Sigmoid colon (tissue), 6 donors: ENCODE measurements at regions not wholly inside any gene's neighbourhood (a gene's known extent, or its start where the extent isn't known, plus 50 kb on each side); places are given as distances from the start of the nearest gene placed in this dataset.

ENCODE experiments used
- DNase-seq: peaks from one replicate; pipeline ENCODE4 v3.0.0-alpha.2; 2019
- H3K27ac ChIP-seq, 4 donors: fragments of 200-600 bp; sonication (generic); one replicate each; pipeline ENCODE4 v1.5.1; 2016 to 2019; ENCODE audit warnings: mild to moderate bottlenecking in 1 of 4
- H3K27me3 ChIP-seq, 3 donors: fragments of 200-600 bp; sonication (generic); one replicate each; pipeline ENCODE4 v1.5.1; 2019; ENCODE audit warnings: mild to moderate bottlenecking in 1 of 3
- H3K36me3 ChIP-seq, 4 donors: fragments of 200-600 bp; sonication (generic); one replicate each; pipeline ENCODE4 v1.5.1; 2016 to 2019
- H3K4me1 ChIP-seq, 4 donors: fragments of 200-600 bp; sonication (generic); one replicate each; pipeline ENCODE4 v1.5.1; 2017 to 2019
- H3K4me3 ChIP-seq, 4 donors: fragments of 200-600 bp; sonication (generic); one replicate each; pipeline ENCODE4 v1.5.1; 2017 to 2019; ENCODE audit warnings: mild to moderate bottlenecking in 2 of 4, moderate library complexity in 1 of 4
- H3K9me3 ChIP-seq, 4 donors: fragments of 200-600 bp in 3 of 4; sonication (generic) in 3 of 4; one replicate each; pipeline versions ENCODE4 v1.5.1 to v1.6.1; 2013 to 2019
- CTCF ChIP-seq, 4 experiments: fragments of 450-650 bp in 3 of 4; fragments of 200-600 bp in 1 of 4; IDR thresholded peaks; one replicate each; pipeline ENCODE4 v1.5.1; 2016 to 2019; ENCODE audit warnings: antibody characterized with exemption in 4 of 4, mild to moderate bottlenecking in 3 of 4, moderate library complexity in 2 of 4
- EP300 ChIP-seq, 4 donors: sonication (generic); formaldehyde crosslinking; IDR thresholded peaks; one replicate each; pipeline ENCODE4 v1.6.1; 2017; ENCODE audit warnings: antibody characterized with exemption in 4 of 4
- POLR2A ChIP-seq, 2 donors: fragments of 450-650 bp; IDR thresholded peaks; one replicate each; pipeline ENCODE4 v1.6.1; 2016; ENCODE audit warnings: antibody characterized with exemption in 2 of 2, mild to moderate bottlenecking in 2 of 2, moderate library complexity in 2 of 2
- POLR2AphosphoS5 ChIP-seq, 4 donors: sonication (generic); formaldehyde crosslinking; IDR thresholded peaks; one replicate each; pipeline ENCODE4 v1.6.1; 2017; ENCODE audit warnings: antibody characterized with exemption in 4 of 4
- WGBS, 2 donors: extraction: QIAGEN DNeasy Blood & Tissue Kit; methylation state at CpG; one replicate each; pipeline ENCODE4 v1.1.7; 2013; 5-methylcytosine and 5-hydroxymethylcytosine counted together
- intact Hi-C: fragments of 100-400 bp; cut with DNase I; formaldehyde crosslinking; loops from one replicate; pipeline ENCODE4 v1.15.1; 2023
- donor health status: healthy with polysubstance abuse.
- donor health status: healthy.

GRCh38 chr12:23337213-23337612 lies 612.3 kb downstream of the SOX5 start:
- Histone ChIP-seq H3K4me3 (no peak overlapping the region), H3K36me3 (no peaks in the 10 kb centered on the region), H3K4me1 (no peaks in the 10 kb centered on the region), H3K27ac (no peak overlapping the region), H3K27me3 (no peaks in the 10 kb centered on the region), H3K9me3 (no peaks in the 10 kb centered on the region)
- WGBS, 2 donors = 86 to 88% methylated on average over 3 of the region's 3 CpGs
- TF ChIP-seq POLR2A (IDR thresholded peaks at IDR 0.05) = no peak
- TF ChIP-seq EP300 (IDR thresholded peaks at IDR 0.05) = no peak
- TF ChIP-seq POLR2AphosphoS5 (IDR thresholded peaks at IDR 0.05) = no peak
- no peak for TF ChIP-seq CTCF (IDR thresholded peaks at IDR 0.05)
- no peak for DNase-seq
- intact Hi-C loops = no loop called here

- no peak overlapping the region for H3K4me3 ChIP-seq
- H3K27ac ChIP-seq = no peak overlapping the region
- intact Hi-C loops = no loop called here
- no peaks in the 10 kb centered on the region for H3K36me3 ChIP-seq
- H3K9me3 ChIP-seq = no peaks in the 10 kb centered on the region
- TF ChIP-seq CTCF (IDR thresholded peaks at IDR 0.05) (no peak), EP300 (IDR thresholded peaks at IDR 0.05) (no peak), POLR2A (IDR thresholded peaks at IDR 0.05) (no peak), POLR2AphosphoS5 (IDR thresholded peaks at IDR 0.05) (no peak)
- H3K27me3 ChIP-seq = no peaks in the 10 kb centered on the region
- WGBS, 2 donors = 52 to 70% methylated on average over 1 of the region's 1 CpG
- H3K4me1 ChIP-seq = no peaks in the 10 kb centered on the region
- DNase-seq = no peak
These were observed 609.1 kb downstream of the SOX5 start for GRCh38 chr12:23340351-23340750.

- TF ChIP-seq CTCF (IDR thresholded peaks at IDR 0.05) (no peak), POLR2A (IDR thresholded peaks at IDR 0.05) (no peak)
- no peak for DNase-seq
- Histone ChIP-seq H3K36me3 (no peaks in the 10 kb centered on the region), H3K9me3 (no peaks in the 10 kb centered on the region), H3K27me3 (no peaks in the 10 kb centered on the region), H3K4me1 (no peaks in the 10 kb centered on the region), H3K4me3 (no peak overlapping the region), H3K27ac (no peak overlapping the region)
- intact Hi-C loops = no loop called here
- 20 to 69% methylated on average over 1 of the region's 1 CpG for WGBS, 2 donors
These were observed 607.1 kb downstream of the SOX5 start for GRCh38 chr12:23342407-23342806.

GRCh38 chr12:23349564-23349963 lies 599.9 kb downstream of the SOX5 start:
- no peak for DNase-seq
- Histone ChIP-seq H3K27me3 (no peaks in the 10 kb centered on the region), H3K4me1 (no peaks in the 10 kb centered on the region), H3K27ac (no peak overlapping the region), H3K36me3 (no peaks in the 10 kb centered on the region), H3K9me3 (no peaks in the 10 kb centered on the region), H3K4me3 (no peak overlapping the region)
- no peak for TF ChIP-seq EP300 (IDR thresholded peaks at IDR 0.05)
- TF ChIP-seq CTCF (IDR thresholded peaks at IDR 0.05) = no peak
- no peak for TF ChIP-seq POLR2AphosphoS5 (IDR thresholded peaks at IDR 0.05)
- TF ChIP-seq POLR2A (IDR thresholded peaks at IDR 0.05) = no peak
- intact Hi-C loops = no loop called here
- 39 to 59% methylated on average over 3 of the region's 3 CpGs for WGBS, 2 donors

GRCh38 chr12:23350808-23351207 lies 598.7 kb downstream of the SOX5 start:
- TF ChIP-seq POLR2A (IDR thresholded peaks at IDR 0.05) = no peak
- TF ChIP-seq POLR2AphosphoS5 (IDR thresholded peaks at IDR 0.05) = no peak
- TF ChIP-seq EP300 (IDR thresholded peaks at IDR 0.05) = no peak
- no peak for TF ChIP-seq CTCF (IDR thresholded peaks at IDR 0.05)
- DNase-seq = no peak
- WGBS, 2 donors = 78 to 87% methylated on average over 2 of the region's 2 CpGs
- H3K4me3 ChIP-seq = no peak overlapping the region
- H3K27me3 ChIP-seq = no peaks in the 10 kb centered on the region
- intact Hi-C loops = no loop called here
- H3K27ac ChIP-seq = no peak overlapping the region
- no peaks in the 10 kb centered on the region for H3K36me3 ChIP-seq
- H3K4me1 ChIP-seq = no peaks in the 10 kb centered on the region
- H3K9me3 ChIP-seq = no peaks in the 10 kb centered on the region
